ENCODE measurements at regions not wholly inside any gene's neighbourhood (a gene's known extent, or its start where the extent isn't known, plus 50 kb on each side); places are given as distances from the start of the nearest gene placed in this dataset.

DNA sequence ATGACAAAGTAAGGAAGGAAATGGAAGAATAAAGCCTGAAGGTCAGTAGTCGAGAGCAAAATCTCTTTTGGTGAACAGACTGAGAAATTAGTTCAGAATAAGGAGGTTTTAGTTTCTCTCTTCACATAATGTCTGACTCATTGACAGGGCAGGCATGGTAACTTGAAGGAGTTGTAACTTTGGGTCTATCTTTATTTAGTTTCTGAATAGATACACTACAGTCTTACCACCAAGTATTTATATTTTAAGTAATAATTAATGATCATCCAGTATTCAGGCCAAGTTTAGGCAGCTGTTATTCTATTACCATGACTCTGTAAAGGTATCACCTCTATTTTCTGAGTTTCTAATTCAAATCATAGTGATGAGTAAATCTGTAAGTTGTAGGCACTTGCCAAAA is 219.9 kb downstream of the SPRY2 start:
- FAIRE-seq, result no peak

GRCh38 chr13:80118506-80118905 is 222.4 kb downstream of the SPRY2 start:
- no peak for FAIRE-seq

DNA sequence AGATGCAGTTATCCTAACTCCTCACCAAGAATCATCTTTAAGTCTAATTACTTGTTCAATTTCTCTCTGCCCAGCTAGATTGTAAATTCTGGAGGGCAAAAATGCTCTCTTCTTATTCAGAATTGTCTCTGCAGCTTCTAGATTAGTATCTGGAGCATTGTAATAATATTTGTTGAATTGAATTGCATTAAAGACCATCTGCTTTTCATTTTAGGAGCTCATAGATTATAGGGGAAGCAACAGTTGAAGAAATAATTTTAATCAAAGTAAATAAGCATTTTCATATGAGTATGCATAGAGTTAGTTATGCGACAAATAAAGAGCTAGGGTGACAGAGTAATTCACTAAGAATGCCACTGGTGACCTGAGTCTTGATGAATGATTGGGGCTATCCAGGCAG is 222.8 kb downstream of the SPRY2 start:
- no peak for FAIRE-seq

DNA sequence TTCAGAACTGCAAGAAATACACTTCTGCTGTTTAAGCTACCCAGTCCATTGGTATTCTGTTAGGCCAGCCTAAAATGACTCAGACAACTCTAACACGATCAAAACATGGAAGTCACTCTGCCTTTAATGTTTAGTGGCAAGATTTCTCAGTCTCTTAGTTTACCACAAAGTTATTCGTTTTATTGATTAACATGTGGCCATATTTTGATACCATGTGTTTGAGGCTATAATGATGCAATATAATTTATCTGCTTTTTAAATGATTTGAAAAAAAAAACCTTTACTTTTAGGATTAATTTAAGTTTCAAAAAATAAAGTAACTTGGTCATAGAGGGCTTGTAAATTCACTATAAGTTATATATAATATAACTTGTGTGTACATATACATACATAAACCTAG is 223.4 kb downstream of the SPRY2 start:
- no peak for FAIRE-seq

DNA sequence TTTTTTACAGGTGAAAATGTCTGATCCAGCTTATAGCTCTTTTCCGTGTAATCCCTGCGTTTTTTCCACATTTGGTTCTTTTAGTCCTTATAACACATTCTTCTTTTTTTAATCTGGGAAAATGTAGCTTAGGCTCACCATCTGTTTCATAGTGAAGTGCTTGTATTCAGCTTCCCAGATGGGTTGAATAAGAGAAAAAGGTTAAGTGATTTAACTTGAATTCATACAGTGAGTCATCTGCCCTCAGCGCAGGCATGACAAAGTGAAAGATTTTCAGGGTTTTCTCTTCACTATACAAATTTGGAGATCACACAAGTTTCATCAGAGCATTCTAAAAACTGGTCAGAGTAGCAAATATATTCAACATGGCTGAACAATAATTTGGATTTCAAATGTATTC is 224.8 kb downstream of the SPRY2 start:
- no peak for FAIRE-seq

DNA sequence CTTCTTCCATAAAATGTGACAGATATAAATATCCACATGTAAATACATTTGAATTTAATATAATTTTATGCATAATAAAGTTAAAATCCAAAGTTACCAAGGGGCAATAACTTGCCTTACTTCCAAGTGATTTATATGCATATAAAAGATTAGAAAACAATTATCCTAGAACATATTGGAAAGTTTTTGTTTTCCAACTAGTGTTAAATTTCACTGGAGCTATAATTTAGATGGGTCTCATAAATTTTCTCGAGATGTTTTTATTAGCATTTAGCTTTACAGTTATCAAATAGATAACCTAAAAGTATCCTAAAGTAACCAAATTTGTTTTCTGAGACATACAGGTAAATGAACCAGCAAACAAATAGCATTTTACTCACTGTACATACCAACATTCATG is 225.3 kb downstream of the SPRY2 start:
- FAIRE-seq, result no peak

DNA sequence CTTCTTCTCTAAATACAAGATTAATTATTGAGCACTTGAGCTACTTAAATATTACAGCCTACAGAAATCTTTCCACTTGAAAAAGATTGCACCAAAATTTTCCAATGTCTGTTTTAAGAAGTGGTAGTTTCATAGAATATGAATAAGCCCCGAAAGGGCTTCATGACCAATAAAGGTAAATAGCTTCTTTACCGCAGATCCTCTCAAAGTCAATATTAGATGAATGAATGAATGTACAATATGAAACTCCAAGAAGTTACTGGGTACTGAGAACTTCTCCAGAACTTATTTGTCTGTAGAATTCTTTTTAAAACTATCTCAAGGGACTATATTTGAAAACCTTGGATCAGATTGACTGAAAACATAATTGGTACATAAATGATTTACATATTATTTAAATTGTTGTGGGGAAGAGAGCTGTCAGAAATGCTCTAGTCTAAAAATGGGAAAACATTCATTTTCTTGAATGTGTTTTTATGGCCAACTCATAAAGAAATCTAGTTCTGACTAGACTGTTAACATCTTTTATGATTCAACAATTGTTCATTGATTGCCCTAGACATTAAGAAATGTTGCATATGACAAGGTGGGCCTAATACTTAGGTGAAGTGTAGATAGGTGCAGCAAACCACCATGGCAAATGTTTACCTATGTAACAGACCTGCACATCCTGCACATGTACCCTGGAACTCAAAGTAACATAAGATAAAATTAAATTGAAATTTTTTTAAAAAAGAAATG is 227.0 kb downstream of the SPRY2 start:
- FAIRE-seq, result no peak

GRCh38 chr13:80109303-80109702 is 231.6 kb downstream of the SPRY2 start:
- no peak for FAIRE-seq

GRCh38 chr13:80105350-80105749 is 235.6 kb downstream of the SPRY2 start:
- FAIRE-seq, result no peak

DNA sequence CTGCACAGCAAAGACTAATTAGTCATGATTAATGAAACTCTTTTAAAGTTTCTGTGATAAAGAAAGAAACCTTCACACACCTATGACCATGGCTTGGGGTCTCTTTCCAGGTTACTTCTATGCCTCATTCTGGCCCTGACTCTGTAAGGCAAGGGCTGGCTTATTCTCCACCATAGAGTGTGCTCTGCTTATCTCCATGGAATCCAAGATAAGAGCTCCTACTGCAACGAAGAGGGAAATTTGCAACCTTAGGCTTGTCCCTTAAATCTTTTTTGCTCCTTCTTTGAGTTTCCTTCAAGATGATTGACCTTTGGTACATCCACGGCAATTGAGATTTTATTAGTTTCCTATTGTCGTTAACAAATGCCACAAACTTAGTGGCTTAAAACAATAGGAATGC is 239.9 kb downstream of the SPRY2 start:
- FAIRE-seq, result no peak

- no peak for FAIRE-seq
Observed at GRCh38 chr13:80100636-80101035, 240.3 kb downstream of the SPRY2 start.

DNA sequence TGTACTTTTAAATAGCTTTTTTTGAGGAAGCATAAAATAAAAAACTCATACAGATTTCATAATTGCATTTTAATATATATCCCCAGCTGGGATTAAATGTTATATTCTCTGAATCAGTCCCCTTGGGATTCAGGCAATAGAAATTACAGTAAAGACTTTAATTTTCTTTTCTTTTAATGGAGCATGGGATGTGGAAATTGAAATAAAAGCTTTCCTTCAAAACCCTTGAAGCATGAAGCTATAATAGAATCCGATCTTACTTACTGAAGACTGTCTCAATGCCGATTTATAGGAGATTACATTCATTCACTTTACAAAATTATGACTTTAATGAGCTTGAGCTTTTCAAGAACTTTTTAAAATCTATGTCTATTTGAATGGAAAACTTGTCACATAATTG is 243.4 kb downstream of the SPRY2 start:
- FAIRE-seq, result no peak

GRCh38 chr13:80096383-80096782 is 244.5 kb downstream of the SPRY2 start:
- no peak for FAIRE-seq

- FAIRE-seq, result no peak
Observed at GRCh38 chr13:80094526-80094925, 246.4 kb downstream of the SPRY2 start.

- no peak for FAIRE-seq
Observed at GRCh38 chr13:80093888-80094287, 247.0 kb downstream of the SPRY2 start.

- no peak for FAIRE-seq
Observed at GRCh38 chr13:80086304-80086721, 254.6 kb downstream of the SPRY2 start.

- FAIRE-seq, result no peak
Observed at GRCh38 chr13:80083853-80084676, 256.9 kb downstream of the SPRY2 start.

DNA sequence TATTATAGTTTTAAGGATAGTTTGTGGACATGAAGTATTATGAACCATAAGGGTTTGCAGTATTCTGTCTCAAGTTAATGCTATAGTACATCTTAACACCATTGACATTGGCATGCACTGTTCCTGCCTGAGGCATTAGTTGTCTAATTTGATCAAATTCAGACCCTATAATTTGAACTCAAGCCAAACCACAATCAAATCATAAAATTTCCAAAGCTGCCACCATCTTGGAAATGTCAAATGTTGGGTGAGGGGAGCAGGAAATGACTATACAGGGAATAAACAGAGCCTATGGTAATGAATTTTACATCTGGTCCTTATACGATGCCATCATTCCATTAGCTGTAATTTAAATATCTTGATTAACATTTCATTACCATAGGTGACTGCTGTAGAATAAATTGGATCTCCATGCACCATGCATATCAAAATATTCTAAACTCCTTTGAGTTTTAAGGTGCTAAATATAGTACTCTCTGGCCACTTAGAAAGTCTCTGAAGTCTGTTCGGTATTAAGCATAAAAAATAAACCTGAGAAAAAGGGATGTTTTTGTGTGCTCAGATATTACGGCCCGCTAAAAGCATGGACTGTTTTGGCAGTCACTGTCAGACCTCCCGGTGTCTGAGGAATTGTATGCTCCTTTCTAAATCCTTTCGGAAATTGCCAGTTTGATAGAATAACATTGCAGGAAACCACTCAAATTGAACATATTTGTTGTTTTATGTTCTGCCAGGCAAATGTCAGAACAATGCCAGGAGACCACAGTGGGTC is 257.7 kb downstream of the SPRY2 start:
- FAIRE-seq, result no peak

DNA sequence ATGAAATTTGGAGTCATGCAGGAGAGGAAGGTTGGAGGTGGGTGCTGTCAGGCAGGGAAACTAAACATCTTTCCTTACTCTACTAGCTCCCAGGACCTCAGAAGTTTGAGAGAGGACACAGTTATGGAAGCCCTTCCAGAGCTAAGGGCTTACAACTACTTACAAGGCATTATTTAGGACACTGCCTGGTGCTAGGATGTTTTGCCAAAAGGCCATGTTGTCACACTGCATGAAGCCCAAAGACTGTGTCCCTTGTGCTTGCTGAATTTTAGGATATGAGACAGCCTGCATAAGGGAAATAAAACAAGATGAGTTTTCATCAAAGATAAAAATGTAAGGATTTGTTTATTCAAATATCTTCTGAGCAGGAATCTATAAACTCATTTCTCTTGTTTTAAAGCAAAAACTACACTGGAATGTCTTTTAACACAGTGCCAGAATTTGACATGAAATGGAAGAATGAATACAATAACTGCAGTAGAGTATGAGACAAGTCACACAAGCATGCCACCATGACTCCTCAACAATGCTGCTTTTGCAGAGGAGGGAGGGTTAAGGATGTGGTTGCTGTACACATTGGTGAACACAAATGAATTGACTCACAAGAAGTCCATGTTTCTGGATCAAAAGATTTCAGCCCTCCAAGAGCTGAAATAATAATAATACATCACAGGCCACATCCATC is 258.4 kb downstream of the SPRY2 start:
- FAIRE-seq, result no peak

- no peak for FAIRE-seq
Observed at GRCh38 chr13:80074811-80075210, 266.1 kb downstream of the SPRY2 start.

DNA sequence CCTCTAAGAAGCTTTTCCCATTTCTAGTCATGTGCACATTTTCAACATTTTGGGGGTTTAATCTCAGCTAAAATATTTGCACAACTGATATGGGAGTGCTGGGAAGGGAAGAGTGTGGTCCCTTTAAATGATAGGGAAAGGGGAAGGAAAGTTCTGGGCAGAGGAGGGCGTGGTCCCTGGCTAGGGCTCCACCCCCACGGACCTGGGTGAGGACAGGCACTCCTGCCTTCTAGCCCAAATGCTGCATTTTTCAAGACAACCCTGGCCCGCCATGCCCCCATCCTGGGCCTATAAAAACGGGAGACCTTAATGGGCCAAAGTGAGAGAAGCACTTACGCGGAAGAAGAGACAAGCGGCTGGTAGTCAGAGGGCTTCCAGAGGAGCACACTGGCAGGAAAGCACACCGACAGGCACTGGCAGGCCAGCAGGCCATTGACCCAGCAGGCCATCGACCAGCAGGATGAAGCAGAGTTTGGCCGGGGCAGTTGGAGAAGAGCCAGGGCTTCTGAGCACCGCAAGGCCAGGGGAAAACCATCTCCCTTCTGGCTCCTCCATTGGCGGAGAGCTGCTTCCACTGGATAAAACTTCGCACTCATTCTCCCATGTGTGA is 266.7 kb downstream of the SPRY2 start:
- no peak for FAIRE-seq

DNA sequence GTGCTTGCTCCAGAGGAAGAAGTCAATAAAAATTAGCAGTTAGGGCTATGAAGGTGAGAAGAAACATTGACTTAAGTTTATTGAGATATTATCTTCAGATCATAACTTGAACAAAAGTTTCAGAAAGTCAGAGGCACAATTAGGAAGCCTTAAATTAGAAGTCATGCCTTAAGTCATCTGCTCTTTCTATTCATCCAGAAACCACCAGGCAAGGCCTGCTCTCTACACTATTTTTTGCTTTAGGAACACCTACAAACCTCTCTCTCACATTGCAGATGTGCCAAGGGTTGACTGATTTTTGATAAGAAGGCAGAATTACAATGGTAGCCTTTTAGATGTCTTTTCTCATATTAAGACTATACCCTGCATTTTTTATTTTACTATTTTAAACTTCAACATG is 268.7 kb downstream of the SPRY2 start:
- FAIRE-seq, result no peak

All from TTC549 (cell line).